SK-N-MC (cell line): ENCODE measurements at regions not wholly inside any gene's neighbourhood (a gene's known extent, or its start where the extent isn't known, plus 50 kb on each side); places are given as distances from the start of the nearest gene placed in this dataset.

ENCODE experiments used
- EZH2 ChIP-seq: fragments of 200-600 bp; sonication (generic); IDR thresholded peaks from one replicate; pipeline ENCODE4 v1.6.1; 2017; ENCODE audit warnings: antibody characterized with exemption
- FOXP2 ChIP-seq: optimal IDR thresholded peaks from 2 replicates; pipeline ENCODE3; 2011; ENCODE audit warnings: mild to moderate bottlenecking, moderate library complexity; ENCODE audit not compliant: insufficient read depth; ENCODE audit errors: extremely low read length, control extremely low read depth
- POLR2AphosphoS5 ChIP-seq: IDR thresholded peaks from 2 replicates; pipeline ENCODE4 v1.6.1; 2012; ENCODE audit warnings: mild to moderate bottlenecking, low read depth, low read length, borderline replicate concordance

GRCh38 chr2:235141411-235142128 lies 189.8 kb downstream of the SH3BP4 start:
- TF ChIP-seq EZH2 (no peak), POLR2AphosphoS5 (no peak), FOXP2 (no peak)
